MCF 10A (cell line): ENCODE measurements at regions not wholly inside any gene's neighbourhood (a gene's known extent, or its start where the extent isn't known, plus 50 kb on each side); places are given as distances from the start of the nearest gene placed in this dataset.

Experiments
- BruUV-seq: library from RNA; stranded (reverse); fragments of 400-500 nt; replicated peaks from 2 replicates; lab custom pipeline; 2021; lab: Mats Ljungman, UMichigan
- CTCF ChIA-PET: fragments of 300-600 bp; sonication (Branson Sonifier 250); formaldehyde crosslinking; extraction: SDS; loops from one replicate; lab custom pipeline; 2021; ENCODE audit warnings: antibody characterized with exemption, inconsistent platforms; lab: Yijun Ruan, JAX
- POLR2A ChIA-PET: fragments of 300-600, 350-650 bp; sonication (Branson Sonifier 250); formaldehyde crosslinking; extraction: SDS; loops from one replicate; lab custom pipeline; 2020; ENCODE audit warnings: antibody characterized with exemption, inconsistent platforms; lab: Yijun Ruan, JAX
- DNase-seq: peaks from one replicate; pipeline ENCODE4 v3.0.0-alpha.2; 2018; ENCODE audit not compliant: unreplicated experiment
- H3K27ac Mint-ChIP-seq: one replicate; pipeline ENCODE4 v1.8.0; 2022; ENCODE audit warnings: mild to moderate bottlenecking, low read depth, mixed read lengths; ENCODE audit not compliant: unreplicated experiment
- H3K27me3 Mint-ChIP-seq: one replicate; pipeline ENCODE4 v1.8.0; 2022; ENCODE audit warnings: mixed read lengths; ENCODE audit not compliant: insufficient read depth, unreplicated experiment
- H3K36me3 Mint-ChIP-seq: one replicate; pipeline ENCODE4 v1.8.0; 2022; ENCODE audit warnings: mild to moderate bottlenecking, moderate library complexity, mixed read lengths; ENCODE audit not compliant: insufficient read depth, unreplicated experiment
- H3K4me1 Mint-ChIP-seq: one replicate; pipeline ENCODE4 v1.8.0; 2022; ENCODE audit warnings: mixed read lengths; ENCODE audit not compliant: insufficient read depth, unreplicated experiment
- H3K4me3 Mint-ChIP-seq: one replicate; pipeline ENCODE4 v1.8.0; 2022; ENCODE audit warnings: mild to moderate bottlenecking, moderate library complexity, mixed read lengths; ENCODE audit not compliant: unreplicated experiment
- H3K9me3 Mint-ChIP-seq: one replicate; pipeline ENCODE4 v1.8.0; 2022; ENCODE audit warnings: mixed read lengths; ENCODE audit not compliant: unreplicated experiment
- CTCF ChIP-seq: fragments of 200-600 bp; IDR thresholded peaks from one replicate; pipeline ENCODE4 v1.8.0; 2022; ENCODE audit warnings: antibody characterized with exemption, mild to moderate bottlenecking; ENCODE audit not compliant: unreplicated experiment
- intact Hi-C: fragments of 100-400 bp; cut with micrococcal nuclease; formaldehyde crosslinking; loops from 2 replicates; pipeline ENCODE4 v1.14.1; 2022

GRCh38 chr2:175766880-175767279, 235.2 kb downstream of the LNPK start:
- Mint-ChIP-seq H3K4me1 (no peaks in the 10 kb centered on the region), H3K27ac (no peak overlapping the region), H3K4me3 (no peak overlapping the region), H3K9me3 (no peaks in the 10 kb centered on the region), H3K36me3 (no peaks in the 10 kb centered on the region), H3K27me3 (no peaks in the 10 kb centered on the region)
- no peak for TF ChIP-seq CTCF
- POLR2A ChIA-PET = no interaction called here
- CTCF ChIA-PET = interaction anchor here (0.5 to 0.8 kb wide), 3 partner anchors 55 to 1306 kb away, joined by 3 read pairs; no protein-coding TSS in a partner anchor
- intact Hi-C loops = no loop called here
- DNase-seq = peak; percentile 20
- BruUV-seq = no TSS peak

- H3K9me3 Mint-ChIP-seq = no peaks in the 10 kb centered on the region
- H3K27ac Mint-ChIP-seq = no peak overlapping the region
- ChIA-PET CTCF (interaction anchor here (0.7 to 1.1 kb wide), 3 partner anchors 23 to 650 kb away, joined by 3 read pairs; no protein-coding TSS in a partner anchor), POLR2A (interaction anchor here (0.6 to 0.7 kb wide), 3 partner anchors 33 to 99 kb away, joined by 4 read pairs; no protein-coding TSS in a partner anchor)
- no peak overlapping the region for H3K4me3 Mint-ChIP-seq
- intact Hi-C loops = no loop called here
- H3K4me1 Mint-ChIP-seq = no peaks in the 10 kb centered on the region
- TF ChIP-seq CTCF = no peak
- no TSS peak for BruUV-seq
- no peaks in the 10 kb centered on the region for H3K27me3 Mint-ChIP-seq
- H3K36me3 Mint-ChIP-seq = no peaks in the 10 kb centered on the region
- DNase-seq = no peak
These were observed 246.2 kb downstream of the LNPK start for GRCh38 chr2:175755656-175756386.

GRCh38 chr2:175755169-175755568, 246.9 kb downstream of the LNPK start:
- intact Hi-C loops = no loop called here
- POLR2A ChIA-PET = no interaction called here

GRCh38 chr2:175750195-175750594, 251.9 kb downstream of the LNPK start:
- intact Hi-C loops = no loop called here
- TF ChIP-seq CTCF = no peak
- Mint-ChIP-seq H3K9me3 (no peaks in the 10 kb centered on the region), H3K27me3 (no peaks in the 10 kb centered on the region), H3K4me3 (no peak overlapping the region), H3K36me3 (no peaks in the 10 kb centered on the region), H3K27ac (no peak overlapping the region), H3K4me1 (no peaks in the 10 kb centered on the region)
- DNase-seq = no peak
- ChIA-PET POLR2A (no interaction called here), CTCF (no interaction called here)
- BruUV-seq = no TSS peak

More at GRCh38 chr2:175755169-175755568, 246.9 kb downstream of the LNPK start:
- H3K27me3 Mint-ChIP-seq = no peaks in the 10 kb centered on the region
- no TSS peak for BruUV-seq
- no peaks in the 10 kb centered on the region for H3K36me3 Mint-ChIP-seq
- no peak for TF ChIP-seq CTCF
- no peaks in the 10 kb centered on the region for H3K9me3 Mint-ChIP-seq
- CTCF ChIA-PET = no interaction called here
- H3K27ac Mint-ChIP-seq = no peak overlapping the region
- no peaks in the 10 kb centered on the region for H3K4me1 Mint-ChIP-seq
- no peak for DNase-seq
- H3K4me3 Mint-ChIP-seq = no peak overlapping the region
